Neural progenitor cell (in vitro differentiated cells): ENCODE measurements at regions not wholly inside any gene's neighbourhood (a gene's known extent, or its start where the extent isn't known, plus 50 kb on each side); places are given as distances from the start of the nearest gene placed in this dataset.

Experiments used
- DNase-seq: peaks from one replicate; pipeline ENCODE4 v3.0.0-alpha.2; 2016; ENCODE audit warnings: low spot score
- H2AFZ ChIP-seq: fragments of 200-600 bp; sonication (generic); replicated peaks from 2 replicates; pipeline ENCODE4 v1.6.1; 2016; ENCODE audit warnings: antibody characterized with exemption
- H3F3A ChIP-seq: fragments of 200-600 bp; sonication (generic); 2 replicates; pipeline ENCODE4 v1.6.1; 2016; ENCODE audit warnings: antibody characterized with exemption, low read depth
- H3K27ac ChIP-seq: fragments of 200-600 bp; sonication (generic); 2 replicates; pipeline ENCODE4 v1.5.1; 2016; ENCODE audit warnings: mild to moderate bottlenecking
- H3K27me3 ChIP-seq: fragments of 200-600 bp; sonication (generic); 2 replicates; pipeline ENCODE4 v1.6.1; 2016; ENCODE audit warnings: mild to moderate bottlenecking, moderate library complexity
- H3K36me3 ChIP-seq: fragments of 200-600 bp; sonication (generic); 2 replicates; pipeline ENCODE4 v1.5.1; 2016
- H3K4me1 ChIP-seq: fragments of 200-600 bp; sonication (generic); 2 replicates; pipeline ENCODE4 v1.6.1; 2016; ENCODE audit warnings: mixed run types
- H3K4me2 ChIP-seq: fragments of 200-600 bp; sonication (generic); 2 replicates; pipeline ENCODE4 v1.6.1; 2016
- H3K4me3 ChIP-seq: fragments of 200-600 bp; sonication (generic); 2 replicates; pipeline ENCODE4 v1.5.1; 2016
- H3K79me2 ChIP-seq: fragments of 200-600 bp; sonication (generic); 2 replicates; pipeline ENCODE4 v1.6.1; 2016; ENCODE audit warnings: low read depth
- H3K9ac ChIP-seq: fragments of 200-600 bp; sonication (generic); 2 replicates; pipeline ENCODE4 v1.6.1; 2016
- H3K9me3 ChIP-seq: fragments of 200-600 bp; sonication (generic); 2 replicates; pipeline ENCODE4 v1.5.1; 2016; ENCODE audit warnings: low read depth
- H4K20me1 ChIP-seq: fragments of 200-600 bp; sonication (generic); 2 replicates; pipeline ENCODE4 v1.6.1; 2016; ENCODE audit warnings: low read depth
- H3K27ac Mint-ChIP-seq: 3 replicates; pipeline ENCODE4 v1.8.0; 2021; ENCODE audit warnings: mixed read lengths
- H3K27me3 Mint-ChIP-seq: 2 replicates; pipeline ENCODE4 v1.8.0; 2022; ENCODE audit warnings: low read depth, mild to moderate bottlenecking, inconsistent platforms, moderate library complexity, mixed read lengths; ENCODE audit not compliant: insufficient read depth
- H3K36me3 Mint-ChIP-seq: 3 replicates; pipeline ENCODE4 v1.8.0; 2021; ENCODE audit warnings: mixed read lengths
- H3K4me1 Mint-ChIP-seq: 3 replicates; pipeline ENCODE4 v1.8.0; 2021; ENCODE audit warnings: mixed read lengths
- H3K4me3 Mint-ChIP-seq: 3 replicates; pipeline ENCODE4 v1.8.0; 2021; ENCODE audit warnings: mild to moderate bottlenecking, moderate library complexity, mixed read lengths
- H3K9me3 Mint-ChIP-seq: 3 replicates; pipeline ENCODE4 v1.8.0; 2020; ENCODE audit warnings: mixed read lengths
- CTCF ChIP-seq: fragments of 200-600 bp; sonication (generic); IDR thresholded peaks from 2 replicates; pipeline ENCODE4 v1.5.1; 2017; ENCODE audit warnings: antibody characterized with exemption, mild to moderate bottlenecking
- EZH2 ChIP-seq: fragments of 200-600 bp; sonication (generic); IDR thresholded peaks from 2 replicates; pipeline ENCODE4 v1.6.1; 2017; ENCODE audit warnings: antibody characterized with exemption, mild to moderate bottlenecking, moderate library complexity
- EZH2phosphoT487 ChIP-seq: fragments of 200-600 bp; sonication (generic); IDR thresholded peaks from 2 replicates; pipeline ENCODE4 v1.6.1; 2017; ENCODE audit warnings: antibody characterized with exemption

- no peak overlapping the region for H3K4me3 ChIP-seq
- TF ChIP-seq EZH2, result no peak
- TF ChIP-seq EZH2phosphoT487, result no peak
- no peak for TF ChIP-seq CTCF
- H3K36me3 ChIP-seq, result no peaks in the 10 kb centered on the region
- H3K27ac ChIP-seq, result no peak overlapping the region
- H3K4me3 Mint-ChIP-seq, result no peak overlapping the region
- H3K27me3 ChIP-seq, result no peaks in the 10 kb centered on the region
- DNase-seq, result no peak
- H3K4me1 Mint-ChIP-seq, result peaks cover 31% of the 10 kb centered on the region
- peaks cover 26% of the 10 kb centered on the region for H3K4me1 ChIP-seq
- no peak overlapping the region for H2AFZ ChIP-seq
- no peak overlapping the region for H3K27ac Mint-ChIP-seq
- peaks cover 3% of the 10 kb centered on the region for H3K27me3 Mint-ChIP-seq
- H3K36me3 Mint-ChIP-seq, result no peaks in the 10 kb centered on the region
- H3K9ac ChIP-seq, result no peak overlapping the region
- H4K20me1 ChIP-seq, result no peaks in the 10 kb centered on the region
- H3K9me3 Mint-ChIP-seq, result peaks cover 2% of the 10 kb centered on the region
- H3K79me2 ChIP-seq, result no peaks in the 10 kb centered on the region
- peaks cover 9% of the 10 kb centered on the region for H3F3A ChIP-seq
- H3K9me3 ChIP-seq, result no peaks in the 10 kb centered on the region
- no peak overlapping the region for H3K4me2 ChIP-seq
Observed at GRCh38 chr14:98591161-98591560, 680.8 kb downstream of the BCL11B start.

GRCh38 chr14:98592611-98593170 lies 679.3 kb downstream of the BCL11B start:
- H3F3A ChIP-seq, result peaks cover 9% of the 10 kb centered on the region
- H3K27me3 ChIP-seq, result no peaks in the 10 kb centered on the region
- Mint-ChIP-seq H3K9me3 (peaks cover 2% of the 10 kb centered on the region), H3K4me3 (no peak overlapping the region), H3K4me1 (peaks cover 20% of the 10 kb centered on the region), H3K36me3 (no peaks in the 10 kb centered on the region), H3K27ac (no peak overlapping the region), H3K27me3 (peaks cover 3% of the 10 kb centered on the region)
- H4K20me1 ChIP-seq, result no peaks in the 10 kb centered on the region
- peak overlapping the region; percentile 61 for H3K4me2 ChIP-seq
- peaks cover 19% of the 10 kb centered on the region for H3K4me1 ChIP-seq
- H3K9ac ChIP-seq, result no peak overlapping the region
- TF ChIP-seq EZH2 (no peak), CTCF (no peak), EZH2phosphoT487 (no peak)
- no peak overlapping the region for H3K27ac ChIP-seq
- H3K4me3 ChIP-seq, result no peak overlapping the region
- no peaks in the 10 kb centered on the region for H3K36me3 ChIP-seq
- no peaks in the 10 kb centered on the region for H3K9me3 ChIP-seq
- no peaks in the 10 kb centered on the region for H3K79me2 ChIP-seq
- peak; percentile 15 for DNase-seq
- peak overlapping the region; percentile 87 for H2AFZ ChIP-seq

GRCh38 chr14:98593361-98593761 lies 678.6 kb downstream of the BCL11B start:
- H3K27ac Mint-ChIP-seq, result peak overlapping the region; percentile 58

More at GRCh38 chr14:98593361-98593761, 678.6 kb downstream of the BCL11B start:
- no peaks in the 10 kb centered on the region for H3K36me3 Mint-ChIP-seq
- Histone ChIP-seq H3F3A (peaks cover 9% of the 10 kb centered on the region), H3K4me2 (peak overlapping the region; percentile 61), H3K9ac (no peak overlapping the region), H3K36me3 (no peaks in the 10 kb centered on the region), H3K4me3 (peak overlapping the region; percentile 11), H4K20me1 (no peaks in the 10 kb centered on the region), H3K4me1 (peaks cover 19% of the 10 kb centered on the region), H3K27me3 (no peaks in the 10 kb centered on the region), H3K79me2 (no peaks in the 10 kb centered on the region), H2AFZ (peak overlapping the region; percentile 87), H3K27ac (peak overlapping the region; percentile 29), H3K9me3 (no peaks in the 10 kb centered on the region)
- peak; percentile 81 for DNase-seq
- H3K9me3 Mint-ChIP-seq, result peaks cover 5% of the 10 kb centered on the region
- peak overlapping the region; percentile 56 for H3K4me3 Mint-ChIP-seq
- TF ChIP-seq EZH2 (no peak), CTCF (no peak), EZH2phosphoT487 (no peak)
- H3K27me3 Mint-ChIP-seq, result peaks cover 2% of the 10 kb centered on the region
- peaks cover 20% of the 10 kb centered on the region for H3K4me1 Mint-ChIP-seq
